IMR-90 (cell line): ENCODE measurements at regions not wholly inside any gene's neighbourhood (a gene's known extent, or its start where the extent isn't known, plus 50 kb on each side); places are given as distances from the start of the nearest gene placed in this dataset.
A peak's percentile ranks its signal among the peaks of the same experiment; 100 is the strongest.

Experiments used
- ATAC-seq: fragments of 200-7000 bp; cut with Tn5 transposase; 2 replicates; pipeline ENCODE4 v1.9.1; 2020; ENCODE audit warnings: low read depth, mild to moderate bottlenecking, moderate library complexity
- BruUV-seq: library from RNA; stranded (reverse); fragments of 400-500 nt; replicated peaks from 2 replicates; lab custom pipeline; 2021; lab: Mats Ljungman, UMichigan
- CTCF ChIA-PET: fragments of 300-600 bp; formaldehyde crosslinking; extraction: SDS; loops from one replicate; lab custom pipeline; 2021; ENCODE audit warnings: antibody characterized with exemption; lab: Yijun Ruan, JAX
- POLR2A ChIA-PET: fragments of 300-600 bp; sonication (Branson Sonifier 250); formaldehyde crosslinking; loops from one replicate; lab custom pipeline; 2022; ENCODE audit warnings: antibody characterized with exemption; ENCODE audit not compliant: unreplicated experiment; lab: Charles Lee
- DNase-seq: peaks from one replicate; pipeline ENCODE4 v3.0.0; 2013
- H2AFZ ChIP-seq: replicated peaks from 2 replicates; pipeline ENCODE3; 2013; ENCODE audit warnings: low read length, mild to moderate bottlenecking; ENCODE audit not compliant: poor library complexity
- H2AK5ac ChIP-seq: 2 replicates; pipeline ENCODE4 v1.6.1; 2013; ENCODE audit warnings: low read depth, low read length, inconsistent platforms
- H2AK9ac ChIP-seq: replicated peaks from 2 replicates; pipeline ENCODE3; 2013; ENCODE audit warnings: mild to moderate bottlenecking, low read depth, low read length, moderate library complexity; ENCODE audit not compliant: poor library complexity
- H2BK120ac ChIP-seq: 2 replicates; pipeline ENCODE4 v1.6.1; 2013; ENCODE audit warnings: low read depth, low read length, inconsistent platforms
- H2BK15ac ChIP-seq: 3 replicates; pipeline ENCODE4 v1.6.1; 2013; ENCODE audit warnings: low read depth, low read length, inconsistent platforms
- H2BK20ac ChIP-seq: 2 replicates; pipeline ENCODE4 v1.6.1; 2013; ENCODE audit warnings: low read depth, mild to moderate bottlenecking, inconsistent platforms, low read length, moderate library complexity
- H2BK5ac ChIP-seq: 2 replicates; pipeline ENCODE4 v1.6.1; 2013; ENCODE audit warnings: mild to moderate bottlenecking, low read depth, low read length, inconsistent platforms; ENCODE audit not compliant: poor library complexity, severe bottlenecking
- H3K14ac ChIP-seq: replicated peaks from 2 replicates; pipeline ENCODE4 v1.6.1; 2013; ENCODE audit warnings: low read depth, low read length, inconsistent platforms
- H3K18ac ChIP-seq: 2 replicates; pipeline ENCODE4 v1.6.1; 2013; ENCODE audit warnings: low read depth, low read length, control low read depth
- H3K23ac ChIP-seq: 2 replicates; pipeline ENCODE4 v1.6.1; 2013; ENCODE audit warnings: low read depth, low read length, inconsistent platforms
- H3K27ac ChIP-seq: 2 replicates; pipeline ENCODE4 v1.5.1; 2013; ENCODE audit warnings: mild to moderate bottlenecking, control low read depth, low read length; ENCODE audit not compliant: insufficient read depth
- H3K27me3 ChIP-seq: 2 replicates; pipeline ENCODE4 v1.6.1; 2013; ENCODE audit warnings: low read length; ENCODE audit not compliant: control insufficient read depth, insufficient read depth
- H3K36me3 ChIP-seq: 2 replicates; pipeline ENCODE4 v1.6.1; 2013; ENCODE audit warnings: low read length, mixed read lengths; ENCODE audit not compliant: control insufficient read depth, insufficient read depth
- H3K4ac ChIP-seq: 2 replicates; pipeline ENCODE4 v1.6.1; 2013; ENCODE audit warnings: low read depth, low read length, inconsistent platforms
- H3K4me1 ChIP-seq: 2 replicates; pipeline ENCODE4 v1.6.1; 2013; ENCODE audit warnings: low read length, mixed read lengths; ENCODE audit not compliant: control insufficient read depth, insufficient read depth
- H3K4me2 ChIP-seq: 2 replicates; pipeline ENCODE4 v1.6.1; 2013; ENCODE audit warnings: low read depth, mild to moderate bottlenecking, control low read depth, low read length, moderate library complexity
- H3K4me3 ChIP-seq: 2 replicates; pipeline ENCODE4 v1.5.1; 2013; ENCODE audit warnings: low read depth, mild to moderate bottlenecking, control low read depth, low read length, moderate library complexity; ENCODE audit not compliant: insufficient read depth
- H3K56ac ChIP-seq: 2 replicates; pipeline ENCODE4 v1.6.1; 2013; ENCODE audit warnings: low read length, inconsistent platforms; ENCODE audit not compliant: insufficient read depth; ENCODE audit errors: extremely low read depth
- H3K79me1 ChIP-seq, 2 experiments: 2 replicates each; pipeline ENCODE4 v1.6.1; 2013; ENCODE audit warnings: low read length in 2 of 2, inconsistent platforms in 1 of 2, low read depth in 1 of 2
- H3K9ac ChIP-seq: 2 replicates; pipeline ENCODE4 v1.6.1; 2013; ENCODE audit warnings: low read depth, low read length, control low read depth
- H3K9me1 ChIP-seq: 2 replicates; pipeline ENCODE4 v1.6.1; 2013; ENCODE audit warnings: low read length, inconsistent platforms; ENCODE audit not compliant: insufficient read depth
- H3K9me3 ChIP-seq: 2 replicates; pipeline ENCODE4 v1.6.1; 2013; ENCODE audit warnings: low read length; ENCODE audit not compliant: control insufficient read depth, insufficient read depth
- H4K20me1 ChIP-seq: 2 replicates; pipeline ENCODE4 v1.6.1; 2013; ENCODE audit warnings: low read length, inconsistent platforms; ENCODE audit not compliant: insufficient read depth
- H4K5ac ChIP-seq: 2 replicates; pipeline ENCODE4 v1.6.1; 2013; ENCODE audit warnings: mild to moderate bottlenecking, low read depth, low read length, control low read depth
- H4K8ac ChIP-seq, 2 experiments: 2 replicates each; pipeline ENCODE4 v1.6.1; 2013; ENCODE audit warnings: low read depth in 2 of 2, low read length in 2 of 2, control low read depth in 1 of 2, inconsistent platforms in 1 of 2
- H4K91ac ChIP-seq: 2 replicates; pipeline ENCODE4 v1.6.1; 2013; ENCODE audit warnings: low read depth, low read length, inconsistent platforms; ENCODE audit not compliant: insufficient read depth
- BHLHE40 ChIP-seq: fragments of 150-350 bp; IDR thresholded peaks from 2 replicates; pipeline ENCODE4 v1.6.1; 2016; ENCODE audit warnings: mild to moderate bottlenecking, low read depth, low read length
- CHD1 ChIP-seq: IDR thresholded peaks from 2 replicates; pipeline ENCODE4 v1.6.1; 2012; ENCODE audit warnings: low read depth, low read length, improper control_type of control experiment
- NFE2L2 ChIP-seq: fragments of 150-350 bp; IDR thresholded peaks from 2 replicates; pipeline ENCODE4 v1.6.1; 2016; ENCODE audit warnings: low read depth, mild to moderate bottlenecking, low read length
- RAD21 ChIP-seq: IDR thresholded peaks from 2 replicates; pipeline ENCODE4 v1.6.1; 2012; ENCODE audit warnings: low read length, improper control_type of control experiment
- RCOR1 ChIP-seq: IDR thresholded peaks from 2 replicates; pipeline ENCODE4 v1.6.1; 2012; ENCODE audit warnings: mild to moderate bottlenecking, low read length, improper control_type of control experiment; ENCODE audit not compliant: insufficient replicate concordance
- RFX5 ChIP-seq: IDR thresholded peaks from 2 replicates; pipeline ENCODE4 v1.8.0; 2012; ENCODE audit warnings: low read depth, mild to moderate bottlenecking, low read length, moderate library complexity
- WGBS, 2 experiments: methylation state at CpG; one replicate each; pipeline versions ENCODE4 v1.1.5 to v1.1.7; 2013; ENCODE audit warnings: missing lambda C conversion rate in 2 of 2; ENCODE audit not compliant: insufficient read length in 1 of 2; ENCODE audit errors: extremely low coverage in 2 of 2; 5-methylcytosine and 5-hydroxymethylcytosine counted together
- dilution Hi-C: fragments of 300-500 bp; cut with HindIII; formaldehyde crosslinking; loops from one replicate; pipeline ENCODE4 v1.14.3; 2018; ENCODE audit warnings: low sequenced_read_pairs; ENCODE audit not compliant: unreplicated experiment
- in situ Hi-C: fragments of 300-500 bp; cut with MboI; formaldehyde crosslinking; loops from 3 replicates; pipeline ENCODE4 v1.14.3; 2019; ENCODE audit warnings: low sequenced_read_pairs, inconsistent platforms, mixed read lengths
- intact Hi-C: fragments of 100-400 bp; cut with micrococcal nuclease; formaldehyde crosslinking; loops from 2 replicates; pipeline ENCODE4 v1.10.0; 2022
- TF ChIP-seq, protein P1 (sequence below): conservative IDR thresholded peaks from 2 replicates; pipeline ENCODE4 v1.5.1; 2012; ENCODE audit warnings: mild to moderate bottlenecking, low read depth, low read length, improper control_type of control experiment

DNA sequence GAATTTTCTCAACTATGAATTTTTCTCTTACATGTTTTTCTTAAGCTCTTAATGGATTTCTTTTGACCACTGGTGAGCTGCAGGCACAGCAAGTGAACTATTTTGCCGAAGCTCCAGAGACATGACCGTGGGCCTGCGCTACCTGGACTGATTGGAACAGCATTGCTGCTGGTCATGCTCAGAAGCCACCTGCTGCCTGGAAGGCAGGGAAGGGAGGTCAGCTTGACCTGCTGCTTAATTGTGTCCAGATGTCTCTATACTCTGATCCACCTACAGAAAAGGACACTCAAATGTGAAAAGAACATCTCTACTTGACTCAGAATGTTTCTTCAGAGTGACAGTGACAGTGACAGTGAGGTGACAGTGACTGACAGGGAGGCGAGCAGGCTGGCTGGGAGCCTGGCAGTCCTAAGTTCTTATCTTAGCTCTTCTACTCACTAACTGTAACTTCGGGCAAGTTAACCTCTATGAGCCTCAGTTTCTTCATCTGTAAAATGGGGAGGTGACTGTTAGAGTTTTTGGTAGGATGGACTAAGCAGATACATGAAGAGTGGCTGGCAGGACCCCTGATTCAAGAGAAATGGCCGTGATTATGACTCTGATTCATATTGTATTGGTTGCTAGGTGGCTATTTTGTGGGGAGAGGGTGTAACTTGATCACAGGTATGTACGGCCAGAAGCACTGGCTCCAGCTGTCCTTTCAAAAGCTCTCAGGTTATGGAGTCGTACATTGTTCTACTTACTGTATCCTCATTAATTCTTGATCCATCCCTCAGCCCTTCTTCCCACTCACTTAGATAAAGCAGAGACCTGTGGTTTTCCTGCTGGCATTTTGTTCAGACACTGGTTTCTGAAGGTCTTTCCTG lies 54.8 kb upstream of the DLG1 start:
- Histone ChIP-seq H4K20me1 (no peaks in the 10 kb centered on the region), H3K79me1 (no peaks in the 10 kb centered on the region), H3K18ac (no peak overlapping the region), H3K9ac (no peak overlapping the region), H2BK120ac (no peak overlapping the region), H3K27me3 (no peaks in the 10 kb centered on the region; the same call in 1 of the 2 replicates), H4K91ac (no peak overlapping the region), H3K4me2 (no peak overlapping the region), H2AFZ (no peak overlapping the region), H2BK5ac (no peak overlapping the region), H2AK5ac (peak overlapping the region; percentile 43; the same call in 1 of the 2 replicates), H2AK9ac (no peak overlapping the region), H3K4ac (no peak overlapping the region), H3K27ac (no peak overlapping the region), H4K8ac (0 out of 4 replicates have a peak overlapping the region, but pooled peaks of 1 of the 2 experiments have one; percentile 65), H3K14ac (no peak overlapping the region), H2BK20ac (no peak overlapping the region), H3K56ac (no peak overlapping the region), H2BK15ac (no peak overlapping the region), H3K4me3 (no peak overlapping the region), H3K9me1 (peaks cover 5% of the 10 kb centered on the region), H4K5ac (no peak overlapping the region), H3K23ac (no peak overlapping the region), H3K9me3 (no peaks in the 10 kb centered on the region), H3K36me3 (no peaks in the 10 kb centered on the region), H3K4me1 (peaks cover 16% of the 10 kb centered on the region)
- dilution Hi-C loops (no loop called here), in situ Hi-C loops (no loop called here), intact Hi-C loops (no loop called here)
- 93% methylated on average over 3 of the region's 8 CpGs; no CpG with 5 or more reads in 1 of the 2 experiments for WGBS, 2 experiments
- no peak for ATAC-seq
- no TSS peak for BruUV-seq
- POLR2A ChIA-PET, result interaction anchor here (0.6 kb wide), 1 partner anchor 14 kb away, joined by 4 read pairs; no protein-coding TSS in a partner anchor
- TF ChIP-seq RFX5, result no peak
- TF ChIP-seq RAD21, result no peak
- TF ChIP-seq NFE2L2, result no peak
- TF ChIP-seq CHD1, result no peak
- TF ChIP-seq BHLHE40, result no peak
- TF ChIP-seq, protein P1, sequence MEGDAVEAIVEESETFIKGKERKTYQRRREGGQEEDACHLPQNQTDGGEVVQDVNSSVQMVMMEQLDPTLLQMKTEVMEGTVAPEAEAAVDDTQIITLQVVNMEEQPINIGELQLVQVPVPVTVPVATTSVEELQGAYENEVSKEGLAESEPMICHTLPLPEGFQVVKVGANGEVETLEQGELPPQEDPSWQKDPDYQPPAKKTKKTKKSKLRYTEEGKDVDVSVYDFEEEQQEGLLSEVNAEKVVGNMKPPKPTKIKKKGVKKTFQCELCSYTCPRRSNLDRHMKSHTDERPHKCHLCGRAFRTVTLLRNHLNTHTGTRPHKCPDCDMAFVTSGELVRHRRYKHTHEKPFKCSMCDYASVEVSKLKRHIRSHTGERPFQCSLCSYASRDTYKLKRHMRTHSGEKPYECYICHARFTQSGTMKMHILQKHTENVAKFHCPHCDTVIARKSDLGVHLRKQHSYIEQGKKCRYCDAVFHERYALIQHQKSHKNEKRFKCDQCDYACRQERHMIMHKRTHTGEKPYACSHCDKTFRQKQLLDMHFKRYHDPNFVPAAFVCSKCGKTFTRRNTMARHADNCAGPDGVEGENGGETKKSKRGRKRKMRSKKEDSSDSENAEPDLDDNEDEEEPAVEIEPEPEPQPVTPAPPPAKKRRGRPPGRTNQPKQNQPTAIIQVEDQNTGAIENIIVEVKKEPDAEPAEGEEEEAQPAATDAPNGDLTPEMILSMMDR, result no peak
- no peak for TF ChIP-seq RCOR1
- no peak for DNase-seq
- CTCF ChIA-PET, result no interaction called here
